Hepatocyte (in vitro differentiated cells): ENCODE measurements at regions not wholly inside any gene's neighbourhood (a gene's known extent, or its start where the extent isn't known, plus 50 kb on each side); places are given as distances from the start of the nearest gene placed in this dataset.

Experiments used
- DNase-seq: peaks from one replicate; pipeline ENCODE4 v3.0.0-alpha.2; 2016; ENCODE audit warnings: low spot score
- H2AFZ ChIP-seq: fragments of 200-600 bp; sonication (generic); 2 replicates; pipeline ENCODE4 v1.6.0; 2016; ENCODE audit warnings: antibody characterized with exemption, mild to moderate bottlenecking
- H3K27ac ChIP-seq: fragments of 200-600 bp; sonication (generic); 2 replicates; pipeline ENCODE4 v1.5.1; 2016; ENCODE audit warnings: mild to moderate bottlenecking
- H3K27me3 ChIP-seq: fragments of 200-600 bp; sonication (generic); 2 replicates; pipeline ENCODE4 v1.6.1; 2016
- H3K36me3 ChIP-seq: fragments of 200-600 bp; sonication (generic); replicated peaks from 2 replicates; pipeline ENCODE4 v1.5.1; 2016; ENCODE audit warnings: low read depth; ENCODE audit not compliant: insufficient read depth
- H3K4me1 ChIP-seq: fragments of 200-600 bp; sonication (generic); 2 replicates; pipeline ENCODE4 v1.5.1; 2016; ENCODE audit warnings: mild to moderate bottlenecking, moderate library complexity; ENCODE audit not compliant: insufficient read depth
- H3K4me2 ChIP-seq: fragments of 200-600 bp; sonication (generic); 2 replicates; pipeline ENCODE4 v1.6.0; 2016
- H3K4me3 ChIP-seq: fragments of 200-600 bp; sonication (generic); 2 replicates; pipeline ENCODE4 v1.5.1; 2016; ENCODE audit warnings: mild to moderate bottlenecking
- H3K79me2 ChIP-seq: fragments of 200-600 bp; sonication (generic); 2 replicates; pipeline ENCODE4 v1.6.0; 2017; ENCODE audit warnings: mild to moderate bottlenecking
- H3K9me2 ChIP-seq: fragments of 200-600 bp; sonication (generic); replicated peaks from 2 replicates; pipeline ENCODE4 v1.6.0; 2017; ENCODE audit warnings: mild to moderate bottlenecking; ENCODE audit not compliant: insufficient read depth
- H3K9me3 ChIP-seq: fragments of 200-600 bp; sonication (generic); 2 replicates; pipeline ENCODE4 v1.5.1; 2016; ENCODE audit warnings: low read depth, mild to moderate bottlenecking
- H4K20me1 ChIP-seq: fragments of 200-600 bp; sonication (generic); 2 replicates; pipeline ENCODE4 v1.6.0; 2016; ENCODE audit warnings: mild to moderate bottlenecking; ENCODE audit not compliant: insufficient read depth, poor library complexity, severe bottlenecking
- CTCF ChIP-seq: fragments of 200-600 bp; sonication (generic); IDR thresholded peaks from 2 replicates; pipeline ENCODE4 v1.5.1; 2016; ENCODE audit warnings: antibody characterized with exemption, mild to moderate bottlenecking; ENCODE audit not compliant: poor library complexity
- EZH2 ChIP-seq: fragments of 200-600 bp; sonication (generic); IDR thresholded peaks from 2 replicates; pipeline ENCODE4 v1.6.1; 2016; ENCODE audit warnings: antibody characterized with exemption, mild to moderate bottlenecking, borderline replicate concordance
- EZH2phosphoT487 ChIP-seq: fragments of 200-600 bp; sonication (generic); IDR thresholded peaks from one replicate; pipeline ENCODE4 v1.6.1; 2018; ENCODE audit warnings: antibody characterized with exemption, mild to moderate bottlenecking, low read depth, moderate library complexity; ENCODE audit not compliant: unreplicated experiment, severe bottlenecking
- WGBS: methylation state at CpG from one replicate; pipeline ENCODE4 v1.1.6; 2016; ENCODE audit warnings: low lambda C conversion rate; ENCODE audit errors: missing lambda C conversion rate; 5-methylcytosine and 5-hydroxymethylcytosine counted together

GRCh38 chr18:77804382-77804781, 554.7 kb downstream of the GALR1 start:
- no peak for TF ChIP-seq EZH2phosphoT487
- TF ChIP-seq CTCF = no peak
- no peak for TF ChIP-seq EZH2
- H3K4me2 ChIP-seq = no peak overlapping the region
- no peak overlapping the region for H3K4me3 ChIP-seq
- 55% methylated on average over 2 of the region's 2 CpGs for WGBS
- H2AFZ ChIP-seq = no peak overlapping the region
- H3K4me1 ChIP-seq = no peaks in the 10 kb centered on the region
- no peak for DNase-seq
- no peaks in the 10 kb centered on the region for H4K20me1 ChIP-seq
- no peaks in the 10 kb centered on the region for H3K36me3 ChIP-seq
- no peak overlapping the region for H3K27ac ChIP-seq
- no peaks in the 10 kb centered on the region for H3K9me2 ChIP-seq
- H3K79me2 ChIP-seq = no peaks in the 10 kb centered on the region
- no peaks in the 10 kb centered on the region for H3K9me3 ChIP-seq
- H3K27me3 ChIP-seq = no peaks in the 10 kb centered on the region

- Histone ChIP-seq H3K27ac (no peak overlapping the region), H3K4me1 (no peaks in the 10 kb centered on the region)
- no peak for TF ChIP-seq EZH2phosphoT487
- no peak for TF ChIP-seq EZH2
- TF ChIP-seq CTCF = no peak
These were observed 558.0 kb downstream of the GALR1 start for GRCh38 chr18:77807650-77808049.

GRCh38 chr18:77811503-77811902, 561.9 kb downstream of the GALR1 start:
- Histone ChIP-seq H3K27me3 (no peaks in the 10 kb centered on the region), H3K27ac (no peak overlapping the region), H4K20me1 (no peaks in the 10 kb centered on the region), H3K4me2 (no peak overlapping the region), H2AFZ (no peak overlapping the region), H3K36me3 (no peaks in the 10 kb centered on the region), H3K4me3 (no peak overlapping the region), H3K9me2 (no peaks in the 10 kb centered on the region), H3K9me3 (no peaks in the 10 kb centered on the region), H3K79me2 (no peaks in the 10 kb centered on the region), H3K4me1 (no peaks in the 10 kb centered on the region)
- WGBS = 80% methylated on average over 5 of the region's 5 CpGs
- TF ChIP-seq EZH2phosphoT487 = no peak
- TF ChIP-seq EZH2 = no peak
- no peak for TF ChIP-seq CTCF
- DNase-seq = no peak

More at GRCh38 chr18:77807650-77808049, 558.0 kb downstream of the GALR1 start:
- Histone ChIP-seq H3K4me3 (no peak overlapping the region), H4K20me1 (no peaks in the 10 kb centered on the region), H2AFZ (no peak overlapping the region), H3K4me2 (no peak overlapping the region), H3K27me3 (no peaks in the 10 kb centered on the region), H3K9me3 (no peaks in the 10 kb centered on the region), H3K9me2 (no peaks in the 10 kb centered on the region), H3K79me2 (no peaks in the 10 kb centered on the region), H3K36me3 (no peaks in the 10 kb centered on the region)
- 79% methylated on average over 2 of the region's 2 CpGs for WGBS
- DNase-seq = no peak
